ENCODE measurements at regions not wholly inside any gene's neighbourhood (a gene's known extent, or its start where the extent isn't known, plus 50 kb on each side); places are given as distances from the start of the nearest gene placed in this dataset.

DNA sequence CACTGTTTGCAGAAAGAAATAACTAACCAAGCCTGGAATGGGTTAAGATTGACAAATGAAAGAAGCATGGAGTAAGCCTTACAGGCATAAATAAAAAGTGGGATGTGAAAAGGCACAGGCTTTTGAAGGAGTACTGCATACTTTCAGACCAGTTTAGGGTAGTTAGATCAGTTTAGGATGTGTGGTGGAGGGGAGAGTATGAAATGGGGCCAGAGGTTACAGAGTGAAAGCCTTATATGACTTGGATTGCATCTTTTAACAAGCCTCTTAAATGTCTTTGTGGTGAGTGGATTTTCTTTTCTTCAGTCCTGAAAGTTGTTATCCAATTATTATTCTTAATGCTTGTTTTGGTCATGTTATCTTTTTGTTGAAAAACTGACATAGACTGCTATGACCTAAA lies 52.2 kb upstream of the TRHDE start:
- ATAC-seq (ENCODE audit: low read depth) (no peak), DNase-seq (ENCODE audit: low spot score) (no peak)

More for the DNA sequence above, 52.2 kb upstream of the TRHDE start:
- TF ChIP-seq, protein P1, sequence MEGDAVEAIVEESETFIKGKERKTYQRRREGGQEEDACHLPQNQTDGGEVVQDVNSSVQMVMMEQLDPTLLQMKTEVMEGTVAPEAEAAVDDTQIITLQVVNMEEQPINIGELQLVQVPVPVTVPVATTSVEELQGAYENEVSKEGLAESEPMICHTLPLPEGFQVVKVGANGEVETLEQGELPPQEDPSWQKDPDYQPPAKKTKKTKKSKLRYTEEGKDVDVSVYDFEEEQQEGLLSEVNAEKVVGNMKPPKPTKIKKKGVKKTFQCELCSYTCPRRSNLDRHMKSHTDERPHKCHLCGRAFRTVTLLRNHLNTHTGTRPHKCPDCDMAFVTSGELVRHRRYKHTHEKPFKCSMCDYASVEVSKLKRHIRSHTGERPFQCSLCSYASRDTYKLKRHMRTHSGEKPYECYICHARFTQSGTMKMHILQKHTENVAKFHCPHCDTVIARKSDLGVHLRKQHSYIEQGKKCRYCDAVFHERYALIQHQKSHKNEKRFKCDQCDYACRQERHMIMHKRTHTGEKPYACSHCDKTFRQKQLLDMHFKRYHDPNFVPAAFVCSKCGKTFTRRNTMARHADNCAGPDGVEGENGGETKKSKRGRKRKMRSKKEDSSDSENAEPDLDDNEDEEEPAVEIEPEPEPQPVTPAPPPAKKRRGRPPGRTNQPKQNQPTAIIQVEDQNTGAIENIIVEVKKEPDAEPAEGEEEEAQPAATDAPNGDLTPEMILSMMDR (IDR thresholded peaks at IDR 0.05; ENCODE audit: poor library complexity, severe bottlenecking): no peak
- Histone ChIP-seq H3K36me3 (ENCODE audit: low read depth) (no peaks in the 10 kb centered on the region), H3K4me3 (ENCODE audit: severe bottlenecking) (no peak overlapping the region), H3K27me3 (ENCODE audit: insufficient read depth, poor library complexity, severe bottlenecking) (peaks cover 2% of the 10 kb centered on the region), H3K4me1 (ENCODE audit: insufficient read depth, poor library complexity, severe bottlenecking) (no peaks in the 10 kb centered on the region), H3K27ac (ENCODE audit: poor library complexity, severe bottlenecking) (no peak overlapping the region), H3K9me3 (ENCODE audit: severe bottlenecking) (no peaks in the 10 kb centered on the region)

Data from RWPE2 (cell line).